ENCODE measurements at regions not wholly inside any gene's neighbourhood (a gene's known extent, or its start where the extent isn't known, plus 50 kb on each side); places are given as distances from the start of the nearest gene placed in this dataset.

GRCh38 chr2:17327649-17328048 is 190.6 kb downstream of the RAD51AP2 start:
- no peaks in the 10 kb centered on the region for H3K4me1 ChIP-seq
- no peaks in the 10 kb centered on the region for H3K9me3 ChIP-seq (ENCODE audit: low read depth)
- Mint-ChIP-seq H3K27me3 (ENCODE audit: insufficient read depth, low read depth) (no peaks in the 10 kb centered on the region), H3K9me3 (no peaks in the 10 kb centered on the region), H3K27ac (no peak overlapping the region), H3K4me3 (no peak overlapping the region), H3K36me3 (no peaks in the 10 kb centered on the region), H3K4me1 (no peaks in the 10 kb centered on the region)
- no peak for DNase-seq (ENCODE audit: low spot score)
- H2AFZ ChIP-seq (replicated peaks): no peak overlapping the region
- TF ChIP-seq EZH2phosphoT487 (IDR thresholded peaks at IDR 0.05) (no peak), CTCF (IDR thresholded peaks at IDR 0.05) (no peak), EZH2 (IDR thresholded peaks at IDR 0.05) (no peak)
- H4K20me1 ChIP-seq (ENCODE audit: low read depth): no peaks in the 10 kb centered on the region
- no peaks in the 10 kb centered on the region for H3K27me3 ChIP-seq
- no peaks in the 10 kb centered on the region for H3F3A ChIP-seq (ENCODE audit: low read depth)
- H3K4me3 ChIP-seq: no peak overlapping the region
- no peak overlapping the region for H3K9ac ChIP-seq
- H3K27ac ChIP-seq: no peak overlapping the region
- H3K79me2 ChIP-seq (ENCODE audit: low read depth): no peaks in the 10 kb centered on the region
- no peak overlapping the region for H3K4me2 ChIP-seq
- H3K36me3 ChIP-seq: no peaks in the 10 kb centered on the region

- H3K9me3 Mint-ChIP-seq: no peaks in the 10 kb centered on the region
- no peaks in the 10 kb centered on the region for H3K4me1 Mint-ChIP-seq
- peaks cover 2% of the 10 kb centered on the region for H3K27me3 Mint-ChIP-seq (ENCODE audit: insufficient read depth, low read depth)
- Histone ChIP-seq H3K4me2 (no peak overlapping the region), H2AFZ (replicated peaks) (no peak overlapping the region), H4K20me1 (ENCODE audit: low read depth) (no peaks in the 10 kb centered on the region), H3K27ac (no peak overlapping the region), H3K79me2 (ENCODE audit: low read depth) (no peaks in the 10 kb centered on the region), H3K4me3 (no peak overlapping the region), H3K27me3 (no peaks in the 10 kb centered on the region), H3K9me3 (ENCODE audit: low read depth) (no peaks in the 10 kb centered on the region), H3K36me3 (no peaks in the 10 kb centered on the region), H3K4me1 (no peaks in the 10 kb centered on the region), H3K9ac (no peak overlapping the region), H3F3A (ENCODE audit: low read depth) (no peaks in the 10 kb centered on the region)
- H3K4me3 Mint-ChIP-seq: no peak overlapping the region
- H3K27ac Mint-ChIP-seq: no peak overlapping the region
- H3K36me3 Mint-ChIP-seq: no peaks in the 10 kb centered on the region
- TF ChIP-seq CTCF (IDR thresholded peaks at IDR 0.05) (no peak), EZH2 (IDR thresholded peaks at IDR 0.05) (no peak), EZH2phosphoT487 (IDR thresholded peaks at IDR 0.05) (no peak)
- no peak for DNase-seq (ENCODE audit: low spot score)
These were observed 191.5 kb downstream of the RAD51AP2 start for GRCh38 chr2:17326717-17327116.

GRCh38 chr2:17323697-17324096 is 194.5 kb downstream of the RAD51AP2 start:
- no peak overlapping the region for H3K4me2 ChIP-seq
- Mint-ChIP-seq H3K27ac (no peak overlapping the region), H3K36me3 (no peaks in the 10 kb centered on the region), H3K9me3 (no peaks in the 10 kb centered on the region), H3K27me3 (ENCODE audit: insufficient read depth, low read depth) (peaks cover 2% of the 10 kb centered on the region), H3K4me1 (no peaks in the 10 kb centered on the region), H3K4me3 (no peak overlapping the region)
- H3K9ac ChIP-seq: no peak overlapping the region
- H3K36me3 ChIP-seq: no peaks in the 10 kb centered on the region
- no peak overlapping the region for H3K27ac ChIP-seq
- no peak overlapping the region for H2AFZ ChIP-seq (replicated peaks)
- H3K4me3 ChIP-seq: no peak overlapping the region
- no peaks in the 10 kb centered on the region for H3F3A ChIP-seq (ENCODE audit: low read depth)
- H3K4me1 ChIP-seq: no peaks in the 10 kb centered on the region
- no peaks in the 10 kb centered on the region for H4K20me1 ChIP-seq (ENCODE audit: low read depth)
- TF ChIP-seq EZH2phosphoT487 (IDR thresholded peaks at IDR 0.05) (no peak), EZH2 (IDR thresholded peaks at IDR 0.05) (no peak), CTCF (IDR thresholded peaks at IDR 0.05) (no peak)
- no peak for DNase-seq (ENCODE audit: low spot score)
- H3K79me2 ChIP-seq (ENCODE audit: low read depth): no peaks in the 10 kb centered on the region
- no peaks in the 10 kb centered on the region for H3K9me3 ChIP-seq (ENCODE audit: low read depth)
- H3K27me3 ChIP-seq: no peaks in the 10 kb centered on the region

- H3K36me3 ChIP-seq: no peaks in the 10 kb centered on the region
- no peak for DNase-seq (ENCODE audit: low spot score)
- H3F3A ChIP-seq (ENCODE audit: low read depth): no peaks in the 10 kb centered on the region
- TF ChIP-seq EZH2phosphoT487 (IDR thresholded peaks at IDR 0.05) (no peak), CTCF (IDR thresholded peaks at IDR 0.05) (no peak), EZH2 (IDR thresholded peaks at IDR 0.05) (no peak)
- Mint-ChIP-seq H3K27me3 (ENCODE audit: insufficient read depth, low read depth) (peaks cover 2% of the 10 kb centered on the region), H3K4me1 (no peaks in the 10 kb centered on the region), H3K27ac (no peak overlapping the region), H3K9me3 (no peaks in the 10 kb centered on the region), H3K36me3 (no peaks in the 10 kb centered on the region), H3K4me3 (no peak overlapping the region)
- no peaks in the 10 kb centered on the region for H3K79me2 ChIP-seq (ENCODE audit: low read depth)
- no peaks in the 10 kb centered on the region for H3K4me1 ChIP-seq
- H3K9ac ChIP-seq: no peak overlapping the region
- H3K27ac ChIP-seq: no peak overlapping the region
- H2AFZ ChIP-seq (replicated peaks): no peak overlapping the region
- no peak overlapping the region for H3K4me2 ChIP-seq
- no peaks in the 10 kb centered on the region for H3K27me3 ChIP-seq
- no peaks in the 10 kb centered on the region for H3K9me3 ChIP-seq (ENCODE audit: low read depth)
- H4K20me1 ChIP-seq (ENCODE audit: low read depth): no peaks in the 10 kb centered on the region
- H3K4me3 ChIP-seq: no peak overlapping the region
These were observed 195.8 kb downstream of the RAD51AP2 start for GRCh38 chr2:17322461-17322860.

Data from neural progenitor cell (in vitro differentiated cells).